WTC11 (cell line): ENCODE measurements at regions not wholly inside any gene's neighbourhood (a gene's known extent, or its start where the extent isn't known, plus 50 kb on each side); places are given as distances from the start of the nearest gene placed in this dataset.

Experiments
- CTCF ChIP-seq: fragments of 200-600 bp; IDR thresholded peaks from 2 replicates; pipeline ENCODE4 v1.8.0; 2022; ENCODE audit warnings: antibody characterized with exemption
- ESRRA ChIP-seq: sonication (generic); formaldehyde crosslinking; IDR thresholded peaks from 2 replicates; pipeline ENCODE4 v1.8.1; 2022; ENCODE audit warnings: mild to moderate bottlenecking, missing genetic modification reagents, borderline replicate concordance
- HMGXB4 ChIP-seq: sonication (generic); formaldehyde crosslinking; IDR thresholded peaks from 2 replicates; pipeline ENCODE4 v1.8.1; 2023; ENCODE audit warnings: mild to moderate bottlenecking, moderate library complexity, missing genetic modification reagents
- TF ChIP-seq, protein P1 (sequence below): sonication (generic); formaldehyde crosslinking; conservative IDR thresholded peaks from 2 replicates; pipeline ENCODE4 v1.8.1; 2023; ENCODE audit warnings: mild to moderate bottlenecking, low read depth, missing genetic modification reagents, moderate library complexity
- TF ChIP-seq, protein P2 (sequence below): sonication (generic); formaldehyde crosslinking; IDR thresholded peaks from 2 replicates; pipeline ENCODE4 v1.8.0; 2022; ENCODE audit warnings: mild to moderate bottlenecking, missing genetic modification reagents

- TF ChIP-seq, protein P1, sequence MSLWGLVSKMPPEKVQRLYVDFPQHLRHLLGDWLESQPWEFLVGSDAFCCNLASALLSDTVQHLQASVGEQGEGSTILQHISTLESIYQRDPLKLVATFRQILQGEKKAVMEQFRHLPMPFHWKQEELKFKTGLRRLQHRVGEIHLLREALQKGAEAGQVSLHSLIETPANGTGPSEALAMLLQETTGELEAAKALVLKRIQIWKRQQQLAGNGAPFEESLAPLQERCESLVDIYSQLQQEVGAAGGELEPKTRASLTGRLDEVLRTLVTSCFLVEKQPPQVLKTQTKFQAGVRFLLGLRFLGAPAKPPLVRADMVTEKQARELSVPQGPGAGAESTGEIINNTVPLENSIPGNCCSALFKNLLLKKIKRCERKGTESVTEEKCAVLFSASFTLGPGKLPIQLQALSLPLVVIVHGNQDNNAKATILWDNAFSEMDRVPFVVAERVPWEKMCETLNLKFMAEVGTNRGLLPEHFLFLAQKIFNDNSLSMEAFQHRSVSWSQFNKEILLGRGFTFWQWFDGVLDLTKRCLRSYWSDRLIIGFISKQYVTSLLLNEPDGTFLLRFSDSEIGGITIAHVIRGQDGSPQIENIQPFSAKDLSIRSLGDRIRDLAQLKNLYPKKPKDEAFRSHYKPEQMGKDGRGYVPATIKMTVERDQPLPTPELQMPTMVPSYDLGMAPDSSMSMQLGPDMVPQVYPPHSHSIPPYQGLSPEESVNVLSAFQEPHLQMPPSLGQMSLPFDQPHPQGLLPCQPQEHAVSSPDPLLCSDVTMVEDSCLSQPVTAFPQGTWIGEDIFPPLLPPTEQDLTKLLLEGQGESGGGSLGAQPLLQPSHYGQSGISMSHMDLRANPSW (CRISPR knock-in tag) = no peak
- TF ChIP-seq CTCF (no peak), ESRRA (no peak), HMGXB4 (no peak)
- TF ChIP-seq, protein P2, sequence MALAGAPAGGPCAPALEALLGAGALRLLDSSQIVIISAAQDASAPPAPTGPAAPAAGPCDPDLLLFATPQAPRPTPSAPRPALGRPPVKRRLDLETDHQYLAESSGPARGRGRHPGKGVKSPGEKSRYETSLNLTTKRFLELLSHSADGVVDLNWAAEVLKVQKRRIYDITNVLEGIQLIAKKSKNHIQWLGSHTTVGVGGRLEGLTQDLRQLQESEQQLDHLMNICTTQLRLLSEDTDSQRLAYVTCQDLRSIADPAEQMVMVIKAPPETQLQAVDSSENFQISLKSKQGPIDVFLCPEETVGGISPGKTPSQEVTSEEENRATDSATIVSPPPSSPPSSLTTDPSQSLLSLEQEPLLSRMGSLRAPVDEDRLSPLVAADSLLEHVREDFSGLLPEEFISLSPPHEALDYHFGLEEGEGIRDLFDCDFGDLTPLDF (CRISPR knock-in tag) = no peak
These were observed 396.8 kb downstream of the AASDHPPT start for GRCh38 chr11:106474274-106474673.
